ENCODE measurements at regions not wholly inside any gene's neighbourhood (a gene's known extent, or its start where the extent isn't known, plus 50 kb on each side); places are given as distances from the start of the nearest gene placed in this dataset.
"Not testable (repeated sequence)": the region's sequence is repeated elsewhere in the genome, so short reads cannot be mapped to it uniquely, and the experiment has no call there.

GRCh38 chr7:80028717-80029116 lies 105.9 kb upstream of the GNAI1 start:
- FAIRE-seq, result no peak
- no peak for DNase-seq
- WGBS, 3 donors, result 79 to 85% (median 79%) methylated on average over 3 of the region's 3 CpGs
- Histone ChIP-seq H3K9me3 (ENCODE audit: control insufficient read depth in 2 of 2, insufficient read depth in 1 of 2, low read depth in 1 of 2, low read length in 1 of 2) (no peaks in the 10 kb centered on the region), H3K27ac (ENCODE audit: low read depth in 1 of 3, low read length in 2 of 3) (no peak overlapping the region), H3K4me3 (ENCODE audit: low read depth in 1 of 3, low read length in 3 of 3) (no peak overlapping the region), H3K27me3 (ENCODE audit: control insufficient read depth in 3 of 3, insufficient read depth in 3 of 3, low read length in 3 of 3) (no peaks in the 10 kb centered on the region), H3K36me3 (ENCODE audit: control insufficient read depth in 3 of 3, insufficient read depth in 2 of 3, low read depth in 1 of 3, low read length in 3 of 3) (no peaks in the 10 kb centered on the region), H3K4me1 (ENCODE audit: control insufficient read depth in 3 of 3, insufficient read depth in 2 of 3, low read depth in 1 of 3, low read length in 2 of 3) (no peaks in the 10 kb centered on the region)

GRCh38 chr7:80027611-80028173 lies 106.9 kb upstream of the GNAI1 start:
- Histone ChIP-seq H3K27ac (ENCODE audit: low read depth in 1 of 3, low read length in 2 of 3) (no peak overlapping the region), H3K4me3 (ENCODE audit: low read depth in 1 of 3, low read length in 3 of 3) (no peak overlapping the region), H3K4me1 (ENCODE audit: control insufficient read depth in 3 of 3, insufficient read depth in 2 of 3, low read depth in 1 of 3, low read length in 2 of 3) (no peaks in the 10 kb centered on the region), H3K9me3 (ENCODE audit: control insufficient read depth in 2 of 2, insufficient read depth in 1 of 2, low read depth in 1 of 2, low read length in 1 of 2) (no peaks in the 10 kb centered on the region), H3K27me3 (ENCODE audit: control insufficient read depth in 3 of 3, insufficient read depth in 3 of 3, low read length in 3 of 3) (no peaks in the 10 kb centered on the region), H3K36me3 (ENCODE audit: control insufficient read depth in 3 of 3, insufficient read depth in 2 of 3, low read depth in 1 of 3, low read length in 3 of 3) (no peaks in the 10 kb centered on the region)
- DNase-seq, result peak in 1 of 2 donors; percentile 1
- FAIRE-seq, result no peak
- 43 to 73% (median 64%) methylated on average over 4 of the region's 4 CpGs for WGBS, 3 donors

GRCh38 chr7:80026766-80027165 lies 107.9 kb upstream of the GNAI1 start:
- Histone ChIP-seq H3K4me1 (ENCODE audit: control insufficient read depth in 3 of 3, insufficient read depth in 2 of 3, low read depth in 1 of 3, low read length in 2 of 3) (no peaks in the 10 kb centered on the region), H3K27me3 (ENCODE audit: control insufficient read depth in 3 of 3, insufficient read depth in 3 of 3, low read length in 3 of 3) (no peaks in the 10 kb centered on the region), H3K9me3 (ENCODE audit: control insufficient read depth in 2 of 2, insufficient read depth in 1 of 2, low read depth in 1 of 2, low read length in 1 of 2) (no peaks in the 10 kb centered on the region), H3K36me3 (ENCODE audit: control insufficient read depth in 3 of 3, insufficient read depth in 2 of 3, low read depth in 1 of 3, low read length in 3 of 3) (no peaks in the 10 kb centered on the region), H3K27ac (ENCODE audit: low read depth in 1 of 3, low read length in 2 of 3) (no peak overlapping the region), H3K4me3 (ENCODE audit: low read depth in 1 of 3, low read length in 3 of 3) (no peak overlapping the region)
- DNase-seq (no peak), FAIRE-seq (no peak)
- 79 to 90% (median 84%) methylated on average over 4 of the region's 4 CpGs for WGBS, 3 donors

GRCh38 chr7:80020277-80020676 lies 114.4 kb upstream of the GNAI1 start:
- not testable (repeated sequence) for H3K27me3 ChIP-seq (ENCODE audit: control insufficient read depth in 3 of 3, insufficient read depth in 3 of 3, low read length in 3 of 3); DNase-seq; H3K4me1 ChIP-seq (ENCODE audit: control insufficient read depth in 3 of 3, insufficient read depth in 2 of 3, low read depth in 1 of 3, low read length in 2 of 3); H3K9me3 ChIP-seq (ENCODE audit: control insufficient read depth in 2 of 2, insufficient read depth in 1 of 2, low read depth in 1 of 2, low read length in 1 of 2); FAIRE-seq; H3K4me3 ChIP-seq (ENCODE audit: low read depth in 1 of 3, low read length in 3 of 3); H3K36me3 ChIP-seq (ENCODE audit: control insufficient read depth in 3 of 3, insufficient read depth in 2 of 3, low read depth in 1 of 3, low read length in 3 of 3); H3K27ac ChIP-seq (ENCODE audit: low read depth in 1 of 3, low read length in 2 of 3)
- WGBS, 3 donors, result 35 to 54% (median 53%) methylated on average over 5 of the region's 5 CpGs

- not testable (repeated sequence) for H3K36me3 ChIP-seq (ENCODE audit: control insufficient read depth in 3 of 3, insufficient read depth in 2 of 3, low read depth in 1 of 3, low read length in 3 of 3); H3K9me3 ChIP-seq (ENCODE audit: control insufficient read depth in 2 of 2, insufficient read depth in 1 of 2, low read depth in 1 of 2, low read length in 1 of 2); H3K4me1 ChIP-seq (ENCODE audit: control insufficient read depth in 3 of 3, insufficient read depth in 2 of 3, low read depth in 1 of 3, low read length in 2 of 3); H3K4me3 ChIP-seq (ENCODE audit: low read depth in 1 of 3, low read length in 3 of 3); FAIRE-seq; DNase-seq; H3K27me3 ChIP-seq (ENCODE audit: control insufficient read depth in 3 of 3, insufficient read depth in 3 of 3, low read length in 3 of 3); H3K27ac ChIP-seq (ENCODE audit: low read depth in 1 of 3, low read length in 2 of 3)
- 73 to 86% (median 79%) methylated on average over 4 of the region's 4 CpGs for WGBS, 3 donors
Measured at GRCh38 chr7:80019809-80020207, 114.8 kb upstream of the GNAI1 start.

GRCh38 chr7:80018941-80019808 lies 115.5 kb upstream of the GNAI1 start:
- DNase-seq, result peak; percentile 19 to 59
- WGBS, 3 donors, result 37 to 39% (median 38%) methylated on average over 9 of the region's 9 CpGs
- no peaks in the 10 kb centered on the region for H3K9me3 ChIP-seq (ENCODE audit: control insufficient read depth in 2 of 2, insufficient read depth in 1 of 2, low read depth in 1 of 2, low read length in 1 of 2)
- no peak overlapping the region for H3K4me3 ChIP-seq (ENCODE audit: low read depth in 1 of 3, low read length in 3 of 3)
- FAIRE-seq, result no peak
- no peaks in the 10 kb centered on the region for H3K36me3 ChIP-seq (ENCODE audit: control insufficient read depth in 3 of 3, insufficient read depth in 2 of 3, low read depth in 1 of 3, low read length in 3 of 3)
- no peaks in the 10 kb centered on the region for H3K27me3 ChIP-seq (ENCODE audit: control insufficient read depth in 3 of 3, insufficient read depth in 3 of 3, low read length in 3 of 3)
- no peaks in the 10 kb centered on the region for H3K4me1 ChIP-seq (ENCODE audit: control insufficient read depth in 3 of 3, insufficient read depth in 2 of 3, low read depth in 1 of 3, low read length in 2 of 3)
- H3K27ac ChIP-seq (ENCODE audit: low read depth in 1 of 3, low read length in 2 of 3), result no peak overlapping the region

GRCh38 chr7:80017101-80017698 lies 117.4 kb upstream of the GNAI1 start:
- H3K36me3 ChIP-seq (ENCODE audit: control insufficient read depth in 3 of 3, insufficient read depth in 2 of 3, low read depth in 1 of 3, low read length in 3 of 3), result no peaks in the 10 kb centered on the region
- WGBS, 3 donors, result 60 to 75% (median 61%) methylated on average over 2 of the region's 2 CpGs

GRCh38 chr7:80014511-80014910 lies 120.1 kb upstream of the GNAI1 start:
- Histone ChIP-seq H3K4me1 (ENCODE audit: control insufficient read depth in 3 of 3, insufficient read depth in 2 of 3, low read depth in 1 of 3, low read length in 2 of 3) (no peaks in the 10 kb centered on the region), H3K9me3 (ENCODE audit: control insufficient read depth in 2 of 2, insufficient read depth in 1 of 2, low read depth in 1 of 2, low read length in 1 of 2) (no peaks in the 10 kb centered on the region), H3K27me3 (ENCODE audit: control insufficient read depth in 3 of 3, insufficient read depth in 3 of 3, low read length in 3 of 3) (no peaks in the 10 kb centered on the region), H3K36me3 (ENCODE audit: control insufficient read depth in 3 of 3, insufficient read depth in 2 of 3, low read depth in 1 of 3, low read length in 3 of 3) (no peaks in the 10 kb centered on the region), H3K27ac (ENCODE audit: low read depth in 1 of 3, low read length in 2 of 3) (no peak overlapping the region), H3K4me3 (ENCODE audit: low read depth in 1 of 3, low read length in 3 of 3) (no peak overlapping the region)
- no peak for DNase-seq
- 91 to 95% (median 92%) methylated on average over 2 of the region's 2 CpGs for WGBS, 3 donors
- FAIRE-seq, result no peak

More at GRCh38 chr7:80017101-80017698, 117.4 kb upstream of the GNAI1 start:
- DNase-seq (no peak), FAIRE-seq (no peak)
- Histone ChIP-seq H3K4me3 (ENCODE audit: low read depth in 1 of 3, low read length in 3 of 3) (no peak overlapping the region), H3K4me1 (ENCODE audit: control insufficient read depth in 3 of 3, insufficient read depth in 2 of 3, low read depth in 1 of 3, low read length in 2 of 3) (no peaks in the 10 kb centered on the region), H3K27ac (ENCODE audit: low read depth in 1 of 3, low read length in 2 of 3) (no peak overlapping the region), H3K9me3 (ENCODE audit: control insufficient read depth in 2 of 2, insufficient read depth in 1 of 2, low read depth in 1 of 2, low read length in 1 of 2) (no peaks in the 10 kb centered on the region), H3K27me3 (ENCODE audit: control insufficient read depth in 3 of 3, insufficient read depth in 3 of 3, low read length in 3 of 3) (no peaks in the 10 kb centered on the region)

Measured in small intestine (tissue), 7 donors.